AG08396 (cell line): ENCODE measurements at regions not wholly inside any gene's neighbourhood (a gene's known extent, or its start where the extent isn't known, plus 50 kb on each side); places are given as distances from the start of the nearest gene placed in this dataset.
"Not testable (repeated sequence)": the region's sequence is repeated elsewhere in the genome, so short reads cannot be mapped to it uniquely, and the experiment has no call there.

Experiments used
- DNase-seq: peaks from one replicate; pipeline ENCODE4 v3.0.0; 2012; ENCODE audit warnings: low spot score, mixed read lengths

DNA sequence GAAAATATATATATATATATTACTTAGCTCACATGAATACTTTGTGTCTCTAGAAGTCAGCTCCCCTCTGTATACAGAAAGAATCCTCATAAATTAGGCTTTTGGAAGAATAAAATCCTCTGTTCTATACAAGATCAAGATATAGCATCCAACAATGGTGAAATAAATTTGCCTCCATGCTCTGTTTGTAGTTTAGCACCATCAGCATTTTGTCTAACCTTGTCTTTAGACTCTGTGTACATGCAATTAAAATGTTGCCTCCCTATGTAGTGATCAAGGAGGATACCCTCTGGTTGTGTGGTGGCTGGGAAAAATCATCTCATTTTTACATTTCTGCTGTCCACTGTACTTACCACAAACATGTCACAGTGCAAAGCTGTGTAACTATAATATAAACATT, 189.7 kb downstream of the C7orf25 start:
- DNase-seq: no peak

DNA sequence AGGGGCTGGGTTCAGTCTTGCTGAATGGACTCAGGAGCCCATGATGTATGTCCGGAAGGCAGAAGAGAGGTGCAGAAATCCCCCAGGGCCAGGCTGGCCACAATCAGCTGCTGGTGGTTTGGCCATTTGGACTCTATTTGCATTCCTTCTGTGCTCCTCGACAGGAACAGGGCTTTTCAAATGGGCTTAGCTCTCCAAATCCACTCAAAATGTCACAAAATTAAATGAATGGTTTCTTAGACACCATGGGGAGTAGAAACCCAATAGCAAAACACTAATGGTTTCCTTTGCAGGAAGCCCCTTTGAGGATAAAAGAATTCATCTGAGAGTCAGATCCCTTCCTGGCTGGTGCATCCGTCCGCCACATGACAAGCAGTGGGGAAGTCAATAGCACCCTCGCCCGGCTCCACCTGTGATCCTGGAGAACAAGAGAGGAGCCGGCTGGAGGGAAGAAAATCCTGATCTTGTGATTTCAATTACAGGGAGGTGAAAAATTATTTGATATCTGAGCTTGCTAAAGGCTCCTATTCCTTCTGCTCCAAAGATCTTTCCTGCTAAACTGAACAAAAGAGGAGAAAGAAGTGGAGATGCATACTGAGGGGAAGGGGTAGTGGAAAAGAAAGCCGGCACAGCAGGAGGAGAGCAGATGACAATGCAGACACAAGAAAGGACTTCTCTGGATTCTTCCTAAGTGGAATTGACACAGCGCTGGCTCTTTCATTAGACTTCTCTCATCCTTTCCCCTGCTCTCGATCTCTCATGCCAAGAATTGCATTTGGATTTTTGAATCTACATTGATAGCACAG, 190.7 kb downstream of the C7orf25 start:
- no peak for DNase-seq

DNA sequence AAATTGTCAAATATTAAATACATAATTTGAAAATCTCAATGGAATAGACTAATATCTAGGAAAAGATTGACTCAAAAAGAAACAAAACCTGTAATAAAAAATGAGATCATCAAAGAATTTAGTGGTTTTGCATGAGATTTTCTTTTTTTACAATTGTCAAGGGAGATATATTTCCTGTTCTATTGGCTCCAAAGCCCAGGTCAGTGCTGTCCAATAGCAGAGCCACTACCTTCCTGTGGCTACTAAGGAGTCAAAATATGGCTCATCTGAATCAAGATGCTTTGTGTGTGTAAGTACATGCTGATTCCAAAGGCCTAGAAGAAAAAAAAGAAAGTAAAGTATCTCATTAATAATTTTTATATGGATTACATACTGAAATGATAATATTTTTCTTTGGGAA, 191.9 kb downstream of the C7orf25 start:
- no peak for DNase-seq

DNA sequence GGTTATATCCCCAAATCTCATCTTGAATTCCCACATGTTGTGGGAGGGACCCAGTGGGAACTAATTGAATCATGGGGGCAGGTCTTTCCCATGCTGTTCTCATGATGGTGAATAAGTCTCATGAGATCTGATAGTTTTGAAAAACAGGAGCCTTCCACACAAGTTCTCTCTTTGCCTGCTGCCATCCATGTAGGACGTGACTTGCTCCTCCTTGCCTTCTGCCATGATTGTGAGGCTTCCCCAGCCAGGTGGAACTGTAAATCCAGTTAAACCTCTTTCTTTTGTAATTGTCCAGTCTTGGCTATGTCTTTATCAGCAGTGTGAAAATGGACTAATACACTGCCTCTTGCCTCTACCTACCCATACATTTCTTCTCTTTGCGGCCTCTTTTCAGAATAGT, 193.4 kb downstream of the C7orf25 start:
- DNase-seq: not testable (repeated sequence)

DNA sequence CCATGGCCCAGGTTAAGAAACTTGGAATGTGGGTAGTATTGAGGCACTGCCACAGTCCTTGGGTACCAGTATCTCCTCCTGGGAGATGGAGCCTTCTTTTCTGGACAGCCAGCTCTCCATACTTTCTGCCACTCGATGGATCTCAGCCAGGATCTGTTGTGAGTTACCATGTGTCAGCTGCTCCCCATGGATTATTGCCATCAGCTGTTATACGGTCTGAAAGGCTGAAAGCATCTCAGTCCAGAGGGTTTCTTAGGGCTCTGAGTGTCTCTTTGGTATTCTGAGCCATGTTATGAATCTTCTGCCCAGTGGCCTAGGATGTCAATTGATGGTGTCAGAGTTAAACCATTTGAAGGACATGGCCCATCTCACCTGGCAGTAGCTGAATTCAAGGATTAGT, 197.5 kb downstream of the C7orf25 start:
- DNase-seq: no peak

DNA sequence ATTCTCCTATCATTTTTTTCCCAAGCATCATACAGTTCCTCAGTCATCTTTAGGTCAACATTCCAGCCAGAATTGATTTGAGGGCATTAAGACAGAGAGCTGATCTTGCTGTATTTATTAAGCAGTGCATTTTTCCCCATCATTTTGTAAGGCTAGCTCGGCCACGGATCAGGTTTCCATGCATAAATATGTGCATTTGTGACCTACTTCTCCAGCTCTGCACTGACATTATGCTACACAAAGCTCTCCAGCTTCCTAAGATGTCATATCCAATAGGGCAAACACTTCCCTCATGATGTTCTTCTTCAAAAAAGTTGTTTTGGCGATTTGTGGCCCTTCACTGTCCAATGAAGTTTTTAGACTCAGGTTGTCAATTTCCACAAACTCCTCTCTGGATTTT, 202.6 kb downstream of the C7orf25 start:
- no peak for DNase-seq

DNA sequence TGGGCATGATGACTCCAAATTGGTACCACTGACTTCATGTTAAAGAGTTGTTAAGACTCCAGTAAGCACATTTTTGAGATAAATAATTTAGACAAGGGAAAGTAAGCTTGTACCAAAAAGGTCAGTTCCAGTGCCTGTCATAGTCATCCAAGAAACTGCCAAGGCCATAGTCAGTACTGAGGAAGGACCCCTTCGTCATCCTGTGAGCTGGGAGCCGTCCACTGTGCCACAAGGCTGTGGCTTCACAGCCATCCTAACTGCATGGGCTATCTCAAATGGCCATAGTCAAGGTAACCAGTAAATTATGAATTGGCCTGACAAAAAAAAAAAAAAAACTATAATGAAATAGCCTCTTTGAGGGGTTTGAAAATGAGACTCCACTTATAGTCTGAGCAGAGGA, 207.2 kb downstream of the C7orf25 start:
- DNase-seq: no peak

DNA sequence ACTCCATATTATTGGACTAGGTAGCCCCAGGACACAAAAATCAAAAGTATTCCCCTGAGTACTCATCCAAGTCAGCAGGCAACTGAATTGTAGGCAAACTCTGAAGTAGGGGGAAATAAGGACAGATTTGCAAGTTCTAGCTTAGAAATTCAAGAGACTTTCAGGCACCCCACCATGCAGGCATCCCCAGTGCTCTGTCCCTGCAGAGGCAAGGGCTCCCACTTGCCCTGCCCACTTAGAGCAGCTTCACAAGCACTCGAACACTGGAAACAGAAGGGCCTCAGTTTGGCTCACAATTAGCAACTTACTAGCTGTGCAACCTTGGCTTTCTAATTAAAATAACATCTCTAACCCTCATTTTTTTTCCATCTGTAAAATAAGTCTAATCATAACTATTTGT, 209.2 kb downstream of the C7orf25 start:
- no peak for DNase-seq

DNA sequence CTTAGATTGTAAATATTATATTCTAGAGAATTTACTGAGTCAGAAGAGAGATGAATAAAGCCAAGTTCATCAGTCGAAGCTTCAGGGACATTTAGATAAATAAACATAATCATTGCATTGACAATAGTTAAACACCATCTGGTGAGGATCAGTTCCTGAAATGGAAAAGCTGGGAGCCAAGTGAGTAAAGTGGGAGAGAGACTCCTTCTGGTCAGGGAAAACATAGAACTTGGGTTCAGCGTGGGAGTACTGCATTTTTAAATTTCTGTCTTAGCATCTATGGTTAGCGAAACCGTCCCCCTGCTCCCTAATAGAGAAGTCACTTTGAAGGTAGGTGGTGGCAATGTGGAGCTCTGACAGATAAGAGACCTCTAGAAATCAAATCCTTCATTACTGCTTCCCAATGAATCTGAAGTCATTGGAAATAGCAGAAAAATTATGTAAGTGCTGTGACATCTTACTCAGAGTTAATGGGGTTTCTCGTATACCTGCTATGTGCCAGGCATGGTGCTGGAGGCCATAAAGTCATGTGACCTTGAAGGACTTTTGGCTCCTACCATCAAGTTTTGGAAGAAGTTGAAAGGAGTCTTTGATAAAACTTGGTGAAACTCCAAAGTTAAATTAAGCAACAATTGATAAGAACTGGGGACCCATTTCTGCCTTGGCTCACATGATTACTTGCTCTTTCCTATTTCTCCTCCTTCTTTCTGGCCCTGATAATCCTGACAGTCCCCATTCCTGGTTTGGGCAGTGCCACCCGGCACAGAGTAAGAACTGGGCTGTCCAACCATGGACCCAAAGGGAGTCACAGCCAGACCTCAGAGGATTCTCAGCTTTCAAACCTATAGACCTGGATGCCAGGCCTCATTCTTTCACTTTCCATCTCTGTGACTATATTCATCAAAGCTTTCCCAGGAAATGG, 211.2 kb downstream of the C7orf25 start:
- no peak for DNase-seq

DNA sequence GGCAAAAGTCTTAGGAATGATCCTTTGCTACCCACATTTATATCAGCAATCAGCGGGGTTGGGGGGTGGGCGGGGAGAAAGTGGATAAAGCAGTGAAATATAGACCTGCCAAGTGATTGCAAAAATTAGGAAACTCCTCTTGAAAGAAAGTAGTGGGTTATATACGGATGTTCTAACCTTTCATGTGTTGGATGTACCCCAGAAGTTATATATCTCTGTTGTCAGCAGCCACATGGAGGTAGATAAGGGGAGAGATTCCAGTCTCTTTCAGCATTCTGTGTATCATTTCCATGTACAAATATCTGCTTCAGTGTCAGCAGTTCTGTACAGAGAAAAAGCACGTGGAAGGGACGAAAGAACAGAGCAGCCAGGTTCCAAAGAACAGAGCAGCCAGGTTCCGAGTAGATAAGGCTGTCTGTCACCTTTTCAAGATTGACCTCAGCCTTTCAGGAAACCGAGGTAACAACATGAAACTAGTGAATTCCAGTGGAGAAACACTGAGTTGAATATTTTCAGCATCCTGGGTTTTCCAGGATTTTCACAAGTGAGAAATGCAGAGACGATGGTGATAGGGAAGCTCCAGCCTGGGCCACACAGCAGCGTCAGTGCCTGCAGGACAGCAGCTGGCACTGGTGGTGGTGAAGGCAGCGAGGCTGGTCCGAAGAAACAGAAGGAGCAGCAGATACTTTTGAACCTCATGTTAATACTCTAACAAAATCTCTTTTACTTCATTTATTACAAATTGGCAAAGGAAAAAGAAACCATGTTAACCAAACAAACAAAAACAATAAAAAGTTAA, 212.3 kb downstream of the C7orf25 start:
- no peak for DNase-seq

DNA sequence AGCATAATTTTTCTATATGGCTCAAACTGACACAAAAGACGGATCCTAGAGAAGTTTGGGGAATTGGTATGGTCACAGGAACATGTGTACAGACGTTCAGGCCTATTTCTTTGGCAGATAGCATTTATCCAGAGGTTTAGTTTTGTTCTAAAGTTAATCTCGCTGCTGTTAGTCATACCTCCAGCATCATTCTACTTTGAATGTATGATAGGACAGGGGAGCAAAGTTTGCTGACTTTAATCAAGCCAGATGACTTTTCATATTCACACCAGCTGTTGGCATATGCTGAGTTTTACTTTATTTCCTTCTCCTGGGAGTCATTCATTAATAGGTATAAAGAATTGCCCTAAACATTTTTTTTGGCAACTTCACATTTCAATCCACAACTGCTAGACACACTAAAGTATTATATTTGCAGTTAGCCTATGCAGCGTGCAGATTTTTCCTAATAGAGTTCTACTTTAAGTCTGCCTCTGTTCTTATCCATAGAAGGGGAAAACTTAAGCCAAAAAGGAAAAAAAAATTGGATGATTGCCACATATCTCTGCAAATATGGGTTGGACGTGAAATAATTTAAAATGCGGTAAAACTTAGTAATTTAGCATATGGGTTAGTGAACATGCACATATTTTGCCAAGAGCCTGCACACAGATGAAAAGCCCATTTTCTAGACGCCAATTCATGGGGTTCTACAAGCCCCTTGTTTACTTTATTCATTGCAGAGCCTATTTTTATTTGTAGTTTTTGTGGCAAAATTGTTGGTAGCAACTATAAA, 213.1 kb downstream of the C7orf25 start:
- no peak for DNase-seq

DNA sequence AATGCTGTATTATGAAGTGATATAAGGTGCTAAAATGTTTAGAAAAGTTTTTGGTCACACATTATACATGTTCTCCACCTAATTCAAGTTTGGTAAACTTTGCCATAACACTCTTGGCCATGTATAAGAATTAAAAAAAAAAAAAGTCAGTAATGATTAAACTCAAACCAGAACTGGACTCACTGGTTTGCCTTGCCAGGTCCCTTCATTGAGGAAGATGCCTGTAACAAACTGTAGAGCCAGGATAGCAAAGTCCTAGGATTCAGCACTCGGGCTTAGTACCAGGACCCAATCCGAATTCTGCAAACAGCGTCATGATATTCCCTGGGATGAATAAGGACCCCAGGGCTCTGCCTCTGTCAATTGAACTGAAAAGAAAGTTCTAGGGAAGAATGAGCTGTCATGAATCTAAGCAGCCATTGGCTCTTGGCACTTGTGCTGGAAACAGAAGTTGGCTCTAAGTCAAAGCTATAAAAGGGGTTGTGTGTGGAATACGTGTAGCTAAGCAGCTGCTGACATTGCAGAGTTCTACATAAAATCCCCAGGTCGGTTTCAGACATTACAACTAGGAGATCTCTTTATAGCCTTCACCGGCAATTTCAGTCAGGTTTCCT, 216.9 kb downstream of the C7orf25 start:
- DNase-seq: no peak

DNA sequence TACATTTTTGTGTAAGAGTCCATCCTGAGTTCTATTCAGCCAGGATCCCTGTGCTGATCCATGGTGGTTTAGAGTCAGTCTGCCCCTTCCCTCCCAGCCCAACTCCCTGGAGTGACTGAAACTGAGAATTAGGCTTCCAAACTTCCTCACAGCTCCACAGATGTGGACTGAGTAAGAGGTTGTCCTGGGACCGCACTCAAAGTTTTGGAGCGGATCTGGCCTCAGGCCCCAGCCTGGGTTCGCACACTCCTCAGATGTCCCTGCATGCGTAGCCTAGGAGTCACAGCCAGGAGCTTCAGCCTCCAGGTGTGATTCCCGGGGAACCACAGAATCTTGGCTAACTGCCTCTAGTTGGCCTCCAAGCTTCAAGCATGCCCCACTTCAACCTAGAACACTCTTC, 218.1 kb downstream of the C7orf25 start:
- no peak for DNase-seq

DNA sequence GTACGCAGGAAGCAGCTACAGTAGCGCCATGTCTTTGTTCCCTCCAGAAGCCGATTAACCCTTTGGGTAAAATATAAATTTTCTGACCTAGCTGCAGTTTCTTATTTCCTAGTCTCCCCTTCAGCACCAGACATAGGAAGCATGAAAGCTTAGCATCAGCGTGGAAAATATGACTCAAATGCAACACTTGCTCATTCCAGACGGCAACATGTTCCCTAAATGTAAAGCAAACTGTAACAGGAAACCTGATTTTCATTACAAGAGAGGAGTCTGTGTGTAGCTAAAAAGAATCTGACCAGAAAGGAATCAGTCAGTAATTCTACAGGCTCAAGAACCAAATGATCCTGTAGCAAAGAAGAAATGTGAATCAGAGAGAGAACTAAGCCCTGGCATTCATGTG, 219.2 kb downstream of the C7orf25 start:
- DNase-seq: no peak

DNA sequence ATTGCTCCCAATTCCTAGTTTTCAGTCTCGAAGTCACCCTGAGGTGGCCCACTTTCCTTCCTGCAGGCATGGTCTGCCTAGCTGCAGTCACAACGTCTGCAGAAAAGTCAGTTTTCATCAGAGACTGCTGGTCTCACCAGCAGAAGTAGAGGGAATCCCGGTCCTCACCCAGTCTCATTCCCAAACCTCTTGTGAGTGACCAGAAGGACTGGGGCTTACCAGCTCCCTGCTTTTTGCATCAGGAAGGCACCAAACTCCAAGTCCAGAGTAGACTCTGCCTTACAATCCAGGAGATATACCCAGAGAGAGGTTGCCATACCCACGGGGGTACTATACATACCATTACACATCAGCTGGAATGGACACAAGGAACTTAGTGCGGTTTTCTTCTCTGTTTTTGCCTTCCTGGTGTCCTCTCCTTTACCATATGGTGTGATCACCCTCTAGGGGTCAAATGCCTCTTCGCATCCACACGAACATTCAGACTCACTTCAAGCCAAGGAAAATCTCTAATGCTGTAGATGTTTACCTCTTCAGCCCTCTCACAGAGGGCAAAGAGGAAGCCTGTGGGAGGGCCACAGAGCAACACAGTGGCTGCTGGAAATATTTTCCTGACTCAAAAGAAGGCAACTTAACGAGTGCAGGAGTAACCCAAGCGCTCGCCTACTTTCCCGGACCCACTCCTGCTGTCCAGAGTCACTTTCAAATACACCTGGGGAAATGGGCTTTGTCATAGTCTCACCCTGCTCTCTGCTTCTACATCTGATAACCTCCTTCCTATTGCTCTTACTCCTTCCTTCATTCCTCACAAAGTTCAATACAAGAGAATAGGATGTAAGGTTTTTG, 220.9 kb downstream of the C7orf25 start:
- peak; percentile 27 for DNase-seq

DNA sequence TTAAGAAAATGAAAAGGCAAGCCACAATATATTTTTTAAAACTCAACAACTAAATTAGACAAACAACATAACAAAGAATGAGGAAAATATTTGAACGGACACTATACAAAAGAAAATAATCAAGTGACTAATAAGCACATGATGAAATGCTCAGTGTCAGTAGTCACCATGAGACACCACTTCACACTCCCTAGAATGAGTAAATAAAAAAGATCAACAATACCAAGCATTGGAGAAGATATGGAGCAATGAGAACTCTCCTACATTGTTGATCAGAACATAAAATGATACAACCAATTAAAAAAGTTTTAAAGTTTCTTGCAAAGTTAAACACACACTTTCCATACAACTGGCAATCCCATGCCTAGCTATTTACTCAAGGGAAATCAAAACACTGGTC, 222.2 kb downstream of the C7orf25 start:
- DNase-seq: no peak

DNA sequence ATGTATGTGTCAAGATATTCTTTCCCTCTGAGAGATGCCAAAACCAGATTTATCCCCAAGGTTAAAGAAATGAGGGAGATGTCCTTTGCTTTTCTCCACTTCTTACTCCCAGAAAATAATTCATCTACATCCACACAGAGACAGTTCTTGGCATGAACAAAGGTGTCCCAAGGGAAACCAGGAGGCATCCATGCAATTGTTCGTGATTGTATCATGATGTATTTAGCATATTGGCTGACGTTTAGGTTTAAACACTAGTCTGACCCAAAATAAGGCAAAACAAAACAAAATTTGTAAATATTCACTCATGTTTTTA, 223.9 kb downstream of the C7orf25 start:
- no peak for DNase-seq

DNA sequence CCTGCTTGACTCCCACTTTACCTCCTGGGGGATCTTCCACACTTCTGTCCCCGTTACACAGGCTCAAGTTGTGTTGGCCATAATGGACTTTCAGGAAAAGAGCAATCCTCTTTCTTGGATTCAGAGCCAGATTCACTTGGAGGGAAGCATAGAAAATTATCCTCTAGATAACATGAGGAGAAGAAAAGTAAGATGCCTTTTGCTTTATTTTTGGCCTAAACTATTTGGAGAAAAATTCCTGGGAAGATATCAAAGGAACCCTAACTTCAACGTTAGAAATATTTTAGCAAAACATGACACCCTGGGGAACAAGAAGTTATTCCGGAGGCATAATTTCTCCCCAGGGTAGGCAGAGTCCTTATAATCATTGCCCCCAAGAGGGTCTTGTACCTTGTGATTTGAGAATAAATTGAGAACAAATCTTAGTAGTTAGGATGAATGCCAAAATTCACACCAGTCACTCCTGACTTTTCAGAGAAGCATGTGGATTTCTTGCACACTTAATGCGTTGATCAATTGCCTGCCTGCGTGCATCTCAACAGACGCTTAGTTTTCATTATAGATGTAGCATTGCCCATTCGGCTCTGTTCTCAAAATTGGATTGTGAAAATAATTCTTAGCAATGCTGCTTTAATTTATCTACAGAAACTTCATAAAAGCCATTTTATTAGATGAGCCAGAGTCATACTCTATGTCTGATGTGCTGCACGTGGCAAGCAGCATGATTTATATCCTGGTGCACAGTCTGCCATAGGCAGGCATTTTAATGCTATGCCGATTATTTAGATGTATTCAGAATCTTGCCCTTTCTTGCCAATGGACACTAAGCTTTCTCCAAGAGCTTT, 224.4 kb downstream of the C7orf25 start:
- DNase-seq: no peak

DNA sequence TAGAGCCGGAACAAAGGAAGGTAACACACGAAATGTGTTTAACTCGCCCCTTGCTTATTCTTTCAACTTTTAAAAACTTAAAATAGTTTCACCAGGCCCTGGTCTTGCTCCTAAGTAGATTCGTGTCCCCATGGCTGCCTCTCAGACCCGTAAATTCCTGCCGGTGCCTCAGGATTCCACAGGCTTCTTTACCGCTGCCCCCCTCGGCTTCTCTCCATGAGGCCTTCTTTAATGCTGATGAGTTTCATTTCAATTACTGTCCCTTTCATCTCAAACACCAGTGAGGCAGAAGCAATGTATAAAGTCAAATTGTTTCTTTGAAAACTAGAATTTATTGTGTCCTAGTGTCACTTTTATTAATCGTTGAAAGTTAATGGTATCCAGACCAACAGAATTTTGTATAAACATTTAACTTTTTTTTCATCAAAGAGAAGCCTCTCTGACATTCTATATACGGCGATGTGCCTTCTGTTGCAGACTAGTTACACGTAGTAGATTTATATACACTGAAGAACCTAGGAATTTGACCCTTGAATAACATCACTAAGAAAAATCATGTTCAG, 225.2 kb downstream of the C7orf25 start:
- no peak for DNase-seq
